Esophagus muscularis mucosa (tissue), 4 donors: ENCODE measurements at regions not wholly inside any gene's neighbourhood (a gene's known extent, or its start where the extent isn't known, plus 50 kb on each side); places are given as distances from the start of the nearest gene placed in this dataset.
A peak's percentile ranks its signal among the peaks of the same experiment; 100 is the strongest.

ENCODE experiments used
- DNase-seq: peaks from one replicate; pipeline ENCODE4 v3.0.0-alpha.2; 2017; ENCODE audit errors: extremely low spot score
- H3K27ac ChIP-seq, 4 donors: fragments of 200-600 bp; sonication (generic); replicated peaks in 1 of 4; 1 replicate in 3 of 4; 2 replicates in 1 of 4; pipeline ENCODE4 v1.5.1; 2016 to 2019; ENCODE audit warnings: mild to moderate bottlenecking in 1 of 4
- H3K27me3 ChIP-seq, 4 donors: fragments of 200-600 bp; sonication (generic); one replicate each; pipeline versions ENCODE4 v1.5.1 to v1.6.0; 2016 to 2019
- H3K36me3 ChIP-seq, 4 donors: fragments of 200-600 bp; sonication (generic); one replicate each; pipeline ENCODE4 v1.5.1; 2016 to 2019
- H3K4me1 ChIP-seq, 4 donors: fragments of 200-600 bp; sonication (generic); one replicate each; pipeline ENCODE4 v1.5.1; 2016 to 2019
- H3K4me3 ChIP-seq, 4 donors: fragments of 200-600 bp; sonication (generic); 1 replicate in 2 of 4; 2 replicates in 2 of 4; pipeline ENCODE4 v1.5.1; 2016 to 2019; ENCODE audit warnings: mild to moderate bottlenecking in 4 of 4, moderate library complexity in 1 of 4
- H3K9me3 ChIP-seq, 4 donors: fragments of 200-600 bp; sonication (generic); 1 replicate in 3 of 4; 2 replicates in 1 of 4; pipeline ENCODE4 v1.5.1; 2016 to 2019
- CTCF ChIP-seq, 3 experiments: fragments of 200-600 bp in 2 of 3; fragments of 450-650 bp in 1 of 3; sonication (generic) in 2 of 3; IDR thresholded peaks; one replicate each; pipeline ENCODE4 v1.5.1; 2017 to 2019; ENCODE audit warnings: antibody characterized with exemption in 3 of 3, mild to moderate bottlenecking in 2 of 3, moderate library complexity in 1 of 3
- EP300 ChIP-seq: sonication (generic); formaldehyde crosslinking; IDR thresholded peaks from one replicate; pipeline ENCODE4 v1.6.1; 2017; ENCODE audit warnings: antibody characterized with exemption
- POLR2A ChIP-seq: fragments of 450-650 bp; IDR thresholded peaks from one replicate; pipeline ENCODE4 v1.6.1; 2017; ENCODE audit warnings: antibody characterized with exemption, moderate library complexity, mild to moderate bottlenecking, low read depth
- POLR2AphosphoS5 ChIP-seq, 2 donors: sonication (generic); formaldehyde crosslinking; IDR thresholded peaks; one replicate each; pipeline ENCODE4 v1.6.1; 2017; ENCODE audit warnings: antibody characterized with exemption in 2 of 2
- WGBS: methylation state at CpG from one replicate; pipeline ENCODE4 v1.1.5; 2018; 5-methylcytosine and 5-hydroxymethylcytosine counted together
- intact Hi-C: fragments of 100-400 bp; cut with DNase I; formaldehyde crosslinking; loops from one replicate; pipeline ENCODE4 v1.15.1; 2023

GRCh38 chr12:76173756-76174155 is 89.3 kb upstream of the NAP1L1 start:
- no peaks in the 10 kb centered on the region for H3K9me3 ChIP-seq
- H3K4me3 ChIP-seq = no peak overlapping the region
- H3K4me1 ChIP-seq = no peaks in the 10 kb centered on the region
- WGBS = 78% methylated on average over 5 of the region's 5 CpGs
- no peaks in the 10 kb centered on the region for H3K36me3 ChIP-seq
- peaks cover 0 to 12% (median 0%) of the 10 kb centered on the region in 4 donors for H3K27me3 ChIP-seq
- no peak for TF ChIP-seq POLR2AphosphoS5 (IDR thresholded peaks at IDR 0.05)
- TF ChIP-seq EP300 = no peak
- no peak overlapping the region for H3K27ac ChIP-seq
- intact Hi-C loops = no loop called here
- no peak for DNase-seq

GRCh38 chr12:76158518-76159321 is 74.2 kb upstream of the NAP1L1 start:
- Histone ChIP-seq H3K27ac (no peak overlapping the region), H3K4me1 (no peaks in the 10 kb centered on the region), H3K36me3 (no peaks in the 10 kb centered on the region), H3K9me3 (peaks cover 0 to under 1% (median 0%) of the 10 kb centered on the region in 4 donors), H3K4me3 (peak overlapping the region in 1 of 4 donors; percentile 11), H3K27me3 (no peaks in the 10 kb centered on the region)
- no peak for TF ChIP-seq EP300
- TF ChIP-seq POLR2AphosphoS5 (IDR thresholded peaks at IDR 0.05) = no peak
- TF ChIP-seq POLR2A = no peak
- peak in 2 of 3 experiments; percentile 36 to 54 for TF ChIP-seq CTCF (IDR thresholded peaks at IDR 0.05)
- DNase-seq = no peak
- WGBS = 60% methylated on average over 11 of the region's 11 CpGs
- intact Hi-C loops = no loop called here

- no peaks in the 10 kb centered on the region for H3K36me3 ChIP-seq
- intact Hi-C loops = no loop called here
- H3K4me3 ChIP-seq = no peak overlapping the region
- H3K27ac ChIP-seq = no peak overlapping the region
- no peak for DNase-seq
- no peaks in the 10 kb centered on the region for H3K9me3 ChIP-seq
- H3K27me3 ChIP-seq = no peaks in the 10 kb centered on the region
- no peak for TF ChIP-seq POLR2A
- TF ChIP-seq CTCF (IDR thresholded peaks at IDR 0.05) = no peak
- TF ChIP-seq EP300 = no peak
- no peak for TF ChIP-seq POLR2AphosphoS5 (IDR thresholded peaks at IDR 0.05)
- no peaks in the 10 kb centered on the region for H3K4me1 ChIP-seq
Measured at GRCh38 chr12:76156726-76157125, 72.2 kb upstream of the NAP1L1 start.

- H3K9me3 ChIP-seq = no peaks in the 10 kb centered on the region
- H3K27ac ChIP-seq = no peak overlapping the region
- TF ChIP-seq POLR2AphosphoS5 (IDR thresholded peaks at IDR 0.05) (no peak), POLR2A (no peak), EP300 (no peak), CTCF (IDR thresholded peaks at IDR 0.05) (no peak)
- intact Hi-C loops = no loop called here
- no peak for DNase-seq
- WGBS = 100% methylated on average over 1 of the region's 1 CpG
- H3K27me3 ChIP-seq = no peaks in the 10 kb centered on the region
- no peaks in the 10 kb centered on the region for H3K4me1 ChIP-seq
- no peak overlapping the region for H3K4me3 ChIP-seq
- no peaks in the 10 kb centered on the region for H3K36me3 ChIP-seq
Measured at GRCh38 chr12:76156314-76156713, 71.8 kb upstream of the NAP1L1 start.

- Histone ChIP-seq H3K4me1 (no peaks in the 10 kb centered on the region), H3K27me3 (no peaks in the 10 kb centered on the region), H3K36me3 (no peaks in the 10 kb centered on the region), H3K9me3 (no peaks in the 10 kb centered on the region), H3K4me3 (no peak overlapping the region), H3K27ac (no peak overlapping the region)
- 100% methylated on average over 2 of the region's 2 CpGs for WGBS
- DNase-seq = no peak
- TF ChIP-seq POLR2AphosphoS5 (IDR thresholded peaks at IDR 0.05) = no peak
- TF ChIP-seq CTCF (IDR thresholded peaks at IDR 0.05) = no peak
- no peak for TF ChIP-seq POLR2A
- intact Hi-C loops = no loop called here
Measured at GRCh38 chr12:76155157-76155670, 70.7 kb upstream of the NAP1L1 start.
